K562 (cell line): ENCODE measurements at regions not wholly inside any gene's neighbourhood (a gene's known extent, or its start where the extent isn't known, plus 50 kb on each side); places are given as distances from the start of the nearest gene placed in this dataset.

Source experiments
- ATAC-seq: fragments of 200-7000 bp; cut with Tn5 transposase; 3 replicates; pipeline ENCODE4 v1.9.1; 2020; ENCODE audit warnings: moderate library complexity
- BruUV-seq: library from RNA; stranded (reverse); fragments of 400-500 nt; replicated peaks from 2 replicates; lab custom pipeline; 2021; lab: Mats Ljungman, UMichigan
- CTCF ChIA-PET: fragments of 300-600 bp; formaldehyde crosslinking; extraction: SDS; loops from one replicate; lab custom pipeline; 2021; ENCODE audit warnings: low intra/inter-chr PET ratio; lab: Yijun Ruan, JAX
- POLR2A ChIA-PET: fragments of 300-600, 350-650 bp; sonication (Branson Sonifier 250); formaldehyde crosslinking; extraction: SDS; loops from one replicate; lab custom pipeline; 2021; ENCODE audit warnings: antibody characterized with exemption, inconsistent platforms; lab: Yijun Ruan, JAX
- DNase-seq, 4 experiments: peaks; one replicate each; pipeline versions ENCODE4 v3.0.0 to v3.0.0-alpha.2; 2011 to 2018; ENCODE audit warnings: low spot score in 3 of 4, mixed read lengths in 3 of 4; ENCODE audit errors: extremely low read depth in 1 of 4
- FAIRE-seq: peaks from 2 replicates; lab custom pipeline; 2011; peaks lifted over from hg19 to GRCh38; lab: Jason Lieb, UNC
- H2AFZ ChIP-seq: 2 replicates; pipeline ENCODE4 v1.6.0; 2011; ENCODE audit warnings: low read depth, low read length, control low read depth, inconsistent platforms
- H3K27ac ChIP-seq: fragments of 200-600 bp; 3 replicates; pipeline ENCODE4 v1.8.0; 2011; ENCODE audit warnings: low read depth, mild to moderate bottlenecking, control low read depth, inconsistent platforms, low read length, moderate library complexity, mixed read lengths; ENCODE audit errors: extremely low read depth
- H3K27me3 ChIP-seq, 2 experiments: fragments of 300-600 bp in 1 of 2; 2 replicates in 1 of 2; 3 replicates in 1 of 2; pipeline versions ENCODE4 v1.6.0 to v1.8.0; 2011; ENCODE audit warnings: inconsistent platforms in 2 of 2, low read length in 2 of 2, mild to moderate bottlenecking in 1 of 2, mixed read lengths in 1 of 2, moderate library complexity in 1 of 2; ENCODE audit not compliant: control insufficient read depth in 2 of 2, insufficient read depth in 2 of 2
- H3K36me3 ChIP-seq: fragments of 300-600 bp; 3 replicates; pipeline ENCODE4 v1.8.0; 2011; ENCODE audit warnings: mild to moderate bottlenecking, low read length, inconsistent platforms; ENCODE audit not compliant: control insufficient read depth, insufficient read depth
- H3K4me1 ChIP-seq, 2 experiments: fragments of 200-600 bp in 1 of 2; replicated peaks in 1 of 2; 2 replicates in 1 of 2; 3 replicates in 1 of 2; pipeline versions ENCODE4 v1.5.1 to v1.8.0; 2011; ENCODE audit warnings: inconsistent platforms in 2 of 2, low read length in 2 of 2, mild to moderate bottlenecking in 1 of 2, mixed read lengths in 1 of 2, moderate library complexity in 1 of 2; ENCODE audit not compliant: control insufficient read depth in 2 of 2, insufficient read depth in 2 of 2
- H3K4me2 ChIP-seq: 2 replicates; pipeline ENCODE4 v1.6.1; 2011; ENCODE audit warnings: low read length, control low read depth, inconsistent platforms, mixed read lengths; ENCODE audit not compliant: insufficient read depth
- H3K4me3 ChIP-seq: fragments of 200-600 bp; sonication (generic), shearing (Covaris generic); 2 replicates; pipeline ENCODE4 v1.5.1; 2016; ENCODE audit warnings: control low read depth, inconsistent platforms
- H3K79me2 ChIP-seq: fragments of 200-600 bp; 3 replicates; pipeline ENCODE4 v1.8.0; 2011; ENCODE audit warnings: low read length, inconsistent platforms; ENCODE audit not compliant: control insufficient read depth, insufficient read depth
- H3K9ac ChIP-seq, 2 experiments: 2 replicates each; pipeline versions ENCODE4 v1.6.0 to v1.6.1; 2011; ENCODE audit warnings: low read depth in 2 of 2, low read length in 2 of 2, control low read depth in 1 of 2, inconsistent platforms in 1 of 2, mild to moderate bottlenecking in 1 of 2, mixed read lengths in 1 of 2; ENCODE audit not compliant: insufficient read depth in 1 of 2
- H3K9me1 ChIP-seq: one replicate; pipeline ENCODE4 v1.6.0; 2011; ENCODE audit warnings: inconsistent platforms, mild to moderate bottlenecking, low read length, moderate library complexity; ENCODE audit not compliant: control insufficient read depth, insufficient read depth
- H3K9me3 ChIP-seq: replicated peaks from 2 replicates; pipeline ENCODE4 v1.5.1; 2011; ENCODE audit warnings: low read depth, low read length, inconsistent platforms; ENCODE audit not compliant: control insufficient read depth, insufficient read depth
- H4K20me1 ChIP-seq: replicated peaks from 2 replicates; pipeline ENCODE4 v1.6.1; 2011; ENCODE audit warnings: low read length, inconsistent platforms, mixed read lengths; ENCODE audit not compliant: control insufficient read depth, insufficient read depth
- ASH1L ChIP-seq: fragments of 450-650 bp; IDR thresholded peaks from 2 replicates; pipeline ENCODE4 v1.6.1; 2018; ENCODE audit warnings: borderline replicate concordance, mild to moderate bottlenecking, low read depth; ENCODE audit not compliant: partially characterized antibody
- BCOR ChIP-seq: fragments of 450-650 bp; IDR thresholded peaks from 2 replicates; pipeline ENCODE4 v1.6.1; 2016
- CBX3 ChIP-seq, 2 experiments: IDR thresholded peaks; 1 replicate in 1 of 2; 2 replicates in 1 of 2; pipeline ENCODE4 v1.6.1; 2012; ENCODE audit warnings: inconsistent platforms in 2 of 2, low read length in 2 of 2, borderline replicate concordance in 1 of 2, control low read depth in 1 of 2
- CCAR2 ChIP-seq: fragments of 200-400 bp; formaldehyde crosslinking; IDR thresholded peaks from 2 replicates; pipeline ENCODE4 v1.6.1; 2017; ENCODE audit warnings: mild to moderate bottlenecking, low read depth, low read length
- CREBBP ChIP-seq: IDR thresholded peaks from one replicate; pipeline ENCODE4 v1.6.1; 2012; ENCODE audit warnings: low read depth, mild to moderate bottlenecking, control low read depth, inconsistent platforms, low read length
- HOMEZ ChIP-seq: fragments of 250-450 bp; sonication (Bioruptor Pico); IDR thresholded peaks from 2 replicates; pipeline ENCODE4 v1.4.0; 2020; ENCODE audit warnings: mild to moderate bottlenecking, moderate library complexity
- LCOR ChIP-seq: sonication (generic); formaldehyde crosslinking; IDR thresholded peaks from 2 replicates; pipeline ENCODE4 v1.8.0; 2022; ENCODE audit warnings: mild to moderate bottlenecking, missing genetic modification reagents
- NFE2L1 ChIP-seq: fragments of 450-650 bp; IDR thresholded peaks from 2 replicates; pipeline ENCODE4 v1.6.1; 2016; ENCODE audit warnings: missing genetic modification characterization, low read depth, mild to moderate bottlenecking, missing compliant biosample characterization, moderate library complexity, borderline replicate concordance
- PML ChIP-seq: IDR thresholded peaks from 2 replicates; pipeline ENCODE4 v1.6.1; 2012; ENCODE audit warnings: low read length, inconsistent platforms
- SOX6 ChIP-seq: fragments of 450-650 bp; IDR thresholded peaks from 2 replicates; pipeline ENCODE4 v1.6.1; 2014; ENCODE audit warnings: mild to moderate bottlenecking
- SP1 ChIP-seq: sonication (generic); formaldehyde crosslinking; IDR thresholded peaks from 2 replicates; pipeline ENCODE4 v1.8.1; 2022; ENCODE audit warnings: mild to moderate bottlenecking, missing genetic modification reagents
- TAF9B ChIP-seq: fragments of 450-650 bp; IDR thresholded peaks from 2 replicates; pipeline ENCODE4 v1.6.1; 2018; ENCODE audit warnings: mild to moderate bottlenecking; ENCODE audit not compliant: partially characterized antibody
- THRA ChIP-seq: fragments of 450-650 bp; IDR thresholded peaks from 2 replicates; pipeline ENCODE4 v1.6.1; 2017; ENCODE audit warnings: mild to moderate bottlenecking, moderate library complexity
- ZNF644 ChIP-seq: fragments of 200-800 bp; sonication (Bioruptor generic); IDR thresholded peaks from 2 replicates; pipeline ENCODE4 v1.6.1; 2016; ENCODE audit warnings: low read depth, missing genetic modification characterization, missing compliant biosample characterization
- ZSCAN32 ChIP-seq: fragments of 450-650 bp; formaldehyde crosslinking; IDR thresholded peaks from 2 replicates; pipeline ENCODE4 v1.4.0; 2020; ENCODE audit warnings: mild to moderate bottlenecking, moderate library complexity
- WGBS: fragments of 100-300 bp; shearing (Covaris generic); methylation state at CpG from one replicate; pipeline ENCODE4 v1.1.6; 2016; ENCODE audit warnings: low coverage, mixed read lengths; ENCODE audit not compliant: insufficient coverage; ENCODE audit errors: missing lambda C conversion rate; 5-methylcytosine and 5-hydroxymethylcytosine counted together
- in situ Hi-C: fragments of 300-500 bp; cut with MboI; formaldehyde crosslinking; loops from 4 replicates; pipeline ENCODE4 v1.15.0; 2018; ENCODE audit warnings: inconsistent platforms, mixed read lengths
- intact Hi-C: fragments of 100-400 bp; cut with micrococcal nuclease; formaldehyde crosslinking; loops from 2 replicates; pipeline ENCODE4 v1.14.2; 2022

GRCh38 chr2:176432434-176432833 is 163.2 kb downstream of the MTX2 start:
- no peak overlapping the region for H2AFZ ChIP-seq
- DNase-seq = no peak
- H3K9me1 ChIP-seq = no peaks in the 10 kb centered on the region
- no peaks in the 10 kb centered on the region for H3K9me3 ChIP-seq
- H3K4me3 ChIP-seq = no peak overlapping the region
- no peaks in the 10 kb centered on the region for H3K79me2 ChIP-seq
- 0% methylated on average over 2 of the region's 2 CpGs for WGBS
- intact Hi-C loops = no loop called here
- POLR2A ChIA-PET = no interaction called here
- in situ Hi-C loops = no loop called here
- no peaks in the 10 kb centered on the region for H3K27me3 ChIP-seq
- TF ChIP-seq HOMEZ (CRISPR knock-in tag) = no peak
- TF ChIP-seq BCOR = no peak
- no peak for TF ChIP-seq PML
- no peak for TF ChIP-seq TAF9B
- no peak for TF ChIP-seq ZSCAN32 (CRISPR knock-in tag)
- TF ChIP-seq LCOR (CRISPR knock-in tag) = no peak
- TF ChIP-seq NFE2L1 (tag) = no peak
- TF ChIP-seq SP1 = no peak
- TF ChIP-seq ZNF644 (tag) = no peak
- no peak for TF ChIP-seq THRA
- TF ChIP-seq SOX6 = no peak
- TF ChIP-seq CCAR2 = no peak
- TF ChIP-seq ASH1L = no peak
- no peak for TF ChIP-seq CREBBP
- TF ChIP-seq CBX3 (IDR thresholded peaks at IDR 0.05; ENCODE audit: borderline replicate concordance in 1 of 2, low read length in 2 of 2) = no peak
- no TSS peak for BruUV-seq
- H3K9ac ChIP-seq = no peak overlapping the region
- H3K4me1 ChIP-seq = no peaks in the 10 kb centered on the region
- FAIRE-seq = no peak
- H3K4me2 ChIP-seq = no peak overlapping the region
- no peak for ATAC-seq
- no peak overlapping the region for H3K27ac ChIP-seq
- H3K36me3 ChIP-seq = no peaks in the 10 kb centered on the region
- CTCF ChIA-PET = no interaction called here
- no peaks in the 10 kb centered on the region for H4K20me1 ChIP-seq
